Endodermal cell (in vitro differentiated cells): ENCODE measurements at regions not wholly inside any gene's neighbourhood (a gene's known extent, or its start where the extent isn't known, plus 50 kb on each side); places are given as distances from the start of the nearest gene placed in this dataset.

ENCODE experiments used
- DNase-seq: peaks from one replicate; pipeline ENCODE4 v3.0.0-alpha.2; 2017
- H3K27ac ChIP-seq: 2 replicates; pipeline ENCODE4 v1.5.1; 2013; ENCODE audit warnings: mild to moderate bottlenecking, low read depth, low read length, moderate library complexity
- H3K27me3 ChIP-seq: 2 replicates; pipeline ENCODE4 v1.6.1; 2013; ENCODE audit warnings: mild to moderate bottlenecking, low read length, moderate library complexity; ENCODE audit not compliant: insufficient read depth, control insufficient read depth, poor library complexity, severe bottlenecking
- H3K36me3 ChIP-seq: 2 replicates; pipeline ENCODE4 v1.7.0; 2013; ENCODE audit warnings: mild to moderate bottlenecking, low read length, moderate library complexity; ENCODE audit not compliant: control insufficient read depth, insufficient read depth
- H3K4me1 ChIP-seq: one replicate; pipeline ENCODE4 v1.7.0; 2013; ENCODE audit warnings: low read length; ENCODE audit not compliant: control insufficient read depth, insufficient read depth
- H3K4me3 ChIP-seq: 2 replicates; pipeline ENCODE4 v1.5.1; 2013; ENCODE audit warnings: mild to moderate bottlenecking, low read length, moderate library complexity
- H3K9ac ChIP-seq: 2 replicates; pipeline ENCODE4 v1.6.1; 2013; ENCODE audit warnings: mild to moderate bottlenecking, low read length, moderate library complexity; ENCODE audit not compliant: poor library complexity, severe bottlenecking; ENCODE audit errors: extremely low read depth
- H3K9me3 ChIP-seq: 2 replicates; pipeline ENCODE4 v1.6.1; 2013; ENCODE audit warnings: mild to moderate bottlenecking, low read length, moderate library complexity; ENCODE audit not compliant: control insufficient read depth
- H3K27ac Mint-ChIP-seq: 2 replicates; pipeline ENCODE4 v1.8.0; 2020; ENCODE audit warnings: mixed read lengths
- H3K27me3 Mint-ChIP-seq: 2 replicates; pipeline ENCODE4 v1.8.0; 2021; ENCODE audit warnings: mild to moderate bottlenecking, mixed read lengths; ENCODE audit not compliant: insufficient read depth
- H3K36me3 Mint-ChIP-seq: 2 replicates; pipeline ENCODE4 v1.8.0; 2020; ENCODE audit warnings: low read depth, mixed read lengths
- H3K4me1 Mint-ChIP-seq: 2 replicates; pipeline ENCODE4 v1.8.0; 2020; ENCODE audit warnings: mixed read lengths
- H3K4me3 Mint-ChIP-seq: 2 replicates; pipeline ENCODE4 v1.8.0; 2020; ENCODE audit warnings: mild to moderate bottlenecking, moderate library complexity, mixed read lengths
- H3K9me3 Mint-ChIP-seq: 2 replicates; pipeline ENCODE4 v1.8.0; 2020; ENCODE audit warnings: mild to moderate bottlenecking, mixed read lengths
- WGBS, 2 experiments: methylation state at CpG; one replicate each; pipeline versions ENCODE4 v1.1.5 to v1.1.7; 2013; ENCODE audit warnings: missing lambda C conversion rate in 2 of 2, mixed read lengths in 1 of 2; ENCODE audit not compliant: insufficient coverage in 1 of 2, insufficient read length in 1 of 2; 5-methylcytosine and 5-hydroxymethylcytosine counted together
- TF ChIP-seq, protein P1 (sequence below): fragments of 200-600 bp; sonication (generic); conservative IDR thresholded peaks from 2 replicates; pipeline ENCODE4 v1.5.0; 2021; ENCODE audit warnings: antibody characterized with exemption, mild to moderate bottlenecking

DNA sequence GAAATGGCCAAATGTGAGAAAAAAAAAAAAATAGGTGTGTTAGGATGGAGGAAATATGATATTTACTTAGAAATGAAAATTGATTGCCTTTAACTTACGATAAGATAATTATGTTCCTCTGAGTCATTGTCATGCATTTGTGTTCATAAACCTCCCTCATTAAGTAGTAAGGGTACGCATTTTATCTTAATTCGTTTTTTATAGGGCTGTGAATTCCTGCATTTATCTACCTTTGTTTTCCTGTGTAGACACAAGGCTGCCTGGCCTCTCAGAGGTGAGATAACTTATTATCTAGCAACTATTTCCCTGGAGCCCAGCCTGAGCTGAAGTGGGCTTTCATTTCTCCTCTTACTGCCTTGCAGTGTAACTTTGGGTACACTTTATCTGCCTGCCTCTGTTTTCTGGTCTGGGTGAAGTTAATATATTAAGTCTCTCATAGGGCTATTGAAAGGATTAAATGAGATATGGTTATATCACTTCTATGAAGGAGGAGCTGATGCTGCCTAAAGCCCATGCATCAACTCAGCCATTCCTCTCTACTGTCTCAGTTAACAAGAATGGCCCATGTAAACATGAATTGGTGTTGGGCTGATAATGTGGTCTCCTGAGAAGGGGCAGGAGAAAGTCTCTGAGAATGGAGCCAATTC, 103.8 kb upstream of the KLF4 start:
- no peaks in the 10 kb centered on the region for H3K9me3 ChIP-seq
- H3K4me1 ChIP-seq = peaks cover 13% of the 10 kb centered on the region
- no peaks in the 10 kb centered on the region for H3K27me3 ChIP-seq
- Mint-ChIP-seq H3K9me3 (no peaks in the 10 kb centered on the region), H3K27me3 (peaks cover 7% of the 10 kb centered on the region), H3K4me3 (no peak overlapping the region), H3K36me3 (no peaks in the 10 kb centered on the region), H3K4me1 (peaks cover 30% of the 10 kb centered on the region), H3K27ac (peak overlapping the region; percentile 41)
- peak overlapping the region; percentile 36 for H3K4me3 ChIP-seq
- H3K36me3 ChIP-seq = no peaks in the 10 kb centered on the region
- WGBS, 2 experiments = 70 to 74% methylated on average over 3 of the region's 3 CpGs
- peak; percentile 60 for DNase-seq
- no peak overlapping the region for H3K9ac ChIP-seq
- TF ChIP-seq, protein P1, sequence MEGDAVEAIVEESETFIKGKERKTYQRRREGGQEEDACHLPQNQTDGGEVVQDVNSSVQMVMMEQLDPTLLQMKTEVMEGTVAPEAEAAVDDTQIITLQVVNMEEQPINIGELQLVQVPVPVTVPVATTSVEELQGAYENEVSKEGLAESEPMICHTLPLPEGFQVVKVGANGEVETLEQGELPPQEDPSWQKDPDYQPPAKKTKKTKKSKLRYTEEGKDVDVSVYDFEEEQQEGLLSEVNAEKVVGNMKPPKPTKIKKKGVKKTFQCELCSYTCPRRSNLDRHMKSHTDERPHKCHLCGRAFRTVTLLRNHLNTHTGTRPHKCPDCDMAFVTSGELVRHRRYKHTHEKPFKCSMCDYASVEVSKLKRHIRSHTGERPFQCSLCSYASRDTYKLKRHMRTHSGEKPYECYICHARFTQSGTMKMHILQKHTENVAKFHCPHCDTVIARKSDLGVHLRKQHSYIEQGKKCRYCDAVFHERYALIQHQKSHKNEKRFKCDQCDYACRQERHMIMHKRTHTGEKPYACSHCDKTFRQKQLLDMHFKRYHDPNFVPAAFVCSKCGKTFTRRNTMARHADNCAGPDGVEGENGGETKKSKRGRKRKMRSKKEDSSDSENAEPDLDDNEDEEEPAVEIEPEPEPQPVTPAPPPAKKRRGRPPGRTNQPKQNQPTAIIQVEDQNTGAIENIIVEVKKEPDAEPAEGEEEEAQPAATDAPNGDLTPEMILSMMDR = no peak
- H3K27ac ChIP-seq = no peak overlapping the region

- H3K4me1 Mint-ChIP-seq = peaks cover 33% of the 10 kb centered on the region
- no peaks in the 10 kb centered on the region for H3K9me3 Mint-ChIP-seq
- no peak overlapping the region for H3K9ac ChIP-seq
- no peaks in the 10 kb centered on the region for H3K36me3 ChIP-seq
- H3K27me3 Mint-ChIP-seq = peaks cover 8% of the 10 kb centered on the region
- H3K36me3 Mint-ChIP-seq = no peaks in the 10 kb centered on the region
- no peaks in the 10 kb centered on the region for H3K9me3 ChIP-seq
- H3K27ac ChIP-seq = no peak overlapping the region
- H3K4me3 Mint-ChIP-seq = no peak overlapping the region
- TF ChIP-seq, protein P1 = no peak
- no peaks in the 10 kb centered on the region for H3K27me3 ChIP-seq
- H3K4me3 ChIP-seq = no peak overlapping the region
- 88 to 97% methylated on average over 1 to 7 of the region's 7 CpGs for WGBS, 2 experiments
- DNase-seq = no peak
- no peak overlapping the region for H3K27ac Mint-ChIP-seq
- H3K4me1 ChIP-seq = peaks cover 9% of the 10 kb centered on the region
Measured at GRCh38 chr9:107592424-107592823, 102.9 kb upstream of the KLF4 start.

DNA sequence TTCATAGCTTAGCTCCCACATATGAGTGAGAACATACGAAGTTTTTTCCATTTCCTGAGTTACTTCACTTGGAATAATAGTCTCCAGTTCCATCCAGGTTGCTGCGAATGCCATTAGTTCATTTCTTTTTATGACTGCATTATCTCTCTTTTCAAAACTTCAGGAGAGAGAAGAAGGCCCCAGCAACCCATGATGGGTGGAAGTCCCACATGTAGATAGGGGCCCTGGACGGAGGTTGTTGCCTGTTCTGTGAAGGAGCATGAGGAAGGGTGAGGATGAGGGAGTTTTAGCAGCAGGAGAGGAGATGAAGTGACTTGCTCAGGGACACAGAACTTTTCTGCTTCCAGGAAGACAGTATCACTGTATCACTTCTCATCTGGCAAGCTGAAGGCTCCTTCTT, 102.2 kb upstream of the KLF4 start:
- no peak overlapping the region for H3K9ac ChIP-seq
- Mint-ChIP-seq H3K27me3 (peaks cover 8% of the 10 kb centered on the region), H3K4me3 (no peak overlapping the region), H3K9me3 (no peaks in the 10 kb centered on the region), H3K27ac (no peak overlapping the region), H3K4me1 (peaks cover 39% of the 10 kb centered on the region), H3K36me3 (no peaks in the 10 kb centered on the region)
- H3K27me3 ChIP-seq = no peaks in the 10 kb centered on the region
- no peak overlapping the region for H3K4me3 ChIP-seq
- no peaks in the 10 kb centered on the region for H3K9me3 ChIP-seq
- H3K36me3 ChIP-seq = no peaks in the 10 kb centered on the region
- WGBS, 2 experiments = 93% methylated on average over 3 of the region's 3 CpGs
- no peak for DNase-seq
- peaks cover 9% of the 10 kb centered on the region for H3K4me1 ChIP-seq
- H3K27ac ChIP-seq = no peak overlapping the region
- TF ChIP-seq, protein P1 = no peak
